Right renal pelvis (tissue), 4 donors: ENCODE measurements at regions not wholly inside any gene's neighbourhood (a gene's known extent, or its start where the extent isn't known, plus 50 kb on each side); places are given as distances from the start of the nearest gene placed in this dataset.
"Not testable (repeated sequence)": the region's sequence is repeated elsewhere in the genome, so short reads cannot be mapped to it uniquely, and the experiment has no call there.

Experiments used
- DNase-seq, 4 donors: peaks; one replicate each; pipeline ENCODE4 v3.0.0-alpha.2; 2013; ENCODE audit warnings: low read depth in 4 of 4, low spot score in 3 of 4, missing footprints in 1 of 4

GRCh38 chr1:2851918-2852317 is 50.4 kb upstream of the TTC34 start:
- not testable (repeated sequence) for DNase-seq

DNA sequence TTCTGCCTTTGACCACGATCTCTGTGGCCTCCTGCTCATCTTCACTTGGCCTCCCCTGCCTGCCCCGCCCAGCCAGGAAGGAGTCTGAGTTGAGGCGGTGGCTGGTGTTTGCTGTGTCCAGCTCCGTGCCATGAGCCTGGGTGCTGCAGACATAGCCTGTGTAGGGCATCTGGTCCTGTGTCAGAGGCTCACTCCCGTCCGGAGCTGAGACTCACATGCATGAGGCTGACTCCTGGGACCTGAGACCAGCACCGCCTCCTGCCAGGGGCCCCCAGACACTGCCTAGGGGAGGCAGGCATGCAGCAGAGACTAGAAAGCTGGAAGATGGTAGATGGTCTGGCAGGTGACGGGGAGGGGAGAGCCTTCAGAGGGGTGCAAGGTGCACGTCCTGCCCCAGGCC is 52.2 kb upstream of the TTC34 start:
- no peak for DNase-seq

DNA sequence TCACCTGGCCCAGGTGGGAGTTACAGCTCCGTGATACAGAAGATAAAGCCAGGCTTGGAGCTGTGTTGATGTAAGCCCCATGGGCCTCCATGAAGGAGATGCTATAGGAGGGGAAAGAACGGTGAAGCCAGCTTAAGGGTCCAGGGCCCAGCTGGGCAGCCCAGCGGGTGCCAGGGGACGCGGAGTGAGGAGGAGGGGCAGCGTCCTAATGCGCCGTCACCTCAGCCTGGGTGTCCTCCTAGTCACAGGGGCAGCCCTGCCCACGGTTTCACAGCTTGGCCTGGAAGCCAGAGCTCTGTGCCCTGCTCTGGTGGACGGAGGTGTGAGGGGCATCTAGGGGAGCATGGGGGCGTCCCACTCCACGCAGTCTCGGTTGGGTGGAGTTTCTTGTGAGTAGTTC is 52.7 kb upstream of the TTC34 start:
- DNase-seq = no peak

GRCh38 chr1:2854611-2855010 is 53.1 kb upstream of the TTC34 start:
- DNase-seq = no peak

GRCh38 chr1:2855206-2856065 is 53.9 kb upstream of the TTC34 start:
- DNase-seq = no peak

DNA sequence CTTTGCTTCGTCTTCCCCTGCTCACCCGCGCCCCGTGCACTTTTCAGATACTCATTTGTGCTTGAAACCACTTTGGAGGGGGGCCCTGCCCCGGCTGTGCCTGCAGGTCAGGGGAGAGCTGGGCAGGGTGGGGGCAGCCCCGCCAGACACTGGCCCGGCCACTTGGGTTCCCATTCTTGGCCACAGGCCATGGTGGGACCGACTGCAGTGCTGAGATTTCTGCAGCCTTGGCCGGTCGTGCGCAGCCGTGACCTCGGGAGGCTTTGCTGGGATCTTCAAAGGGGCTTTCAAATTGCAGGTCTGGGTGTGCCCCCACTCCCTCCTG is 54.5 kb upstream of the TTC34 start:
- no peak for DNase-seq

- DNase-seq = no peak
These were observed 55.3 kb upstream of the TTC34 start for GRCh38 chr1:2856676-2857375.

DNA sequence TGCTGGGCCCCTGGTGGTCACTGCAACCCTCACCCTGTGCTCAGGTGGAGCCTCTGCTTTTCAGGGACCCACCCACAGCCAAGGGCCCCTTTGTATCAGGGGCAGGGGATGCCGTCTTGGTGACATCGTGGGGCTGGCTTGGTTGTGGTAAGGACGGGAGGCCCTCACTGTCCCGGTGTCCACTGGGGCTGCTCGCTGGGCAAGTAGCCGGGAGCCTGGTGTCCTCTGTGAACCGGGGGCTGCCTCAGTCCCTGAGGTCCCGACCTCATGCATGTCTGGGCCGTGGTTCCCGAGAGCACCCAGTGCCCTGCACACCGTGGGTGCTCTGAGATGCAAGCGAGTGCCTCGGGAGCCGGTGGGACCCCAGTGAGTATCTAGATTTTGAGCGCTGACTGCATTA is 56.0 kb upstream of the TTC34 start:
- no peak for DNase-seq

DNA sequence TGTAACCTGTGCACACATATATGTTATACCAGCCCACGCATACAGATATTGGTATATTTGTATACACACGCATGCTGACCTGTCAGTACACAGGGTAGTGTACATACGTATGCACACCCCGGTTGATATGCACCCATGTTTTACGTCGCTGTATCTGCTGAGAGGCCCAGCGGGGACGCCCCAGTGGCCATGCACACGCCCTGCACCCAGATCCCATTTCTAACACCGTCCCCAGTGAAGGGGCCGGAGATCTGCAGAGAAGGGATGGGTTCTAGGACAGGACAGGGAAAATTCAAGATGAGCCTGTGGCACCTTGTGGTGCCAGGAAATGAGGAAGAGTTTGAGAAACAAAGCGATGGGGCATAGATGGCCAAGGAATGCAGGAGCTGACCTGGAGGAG is 57.2 kb upstream of the TTC34 start:
- DNase-seq = no peak

DNA sequence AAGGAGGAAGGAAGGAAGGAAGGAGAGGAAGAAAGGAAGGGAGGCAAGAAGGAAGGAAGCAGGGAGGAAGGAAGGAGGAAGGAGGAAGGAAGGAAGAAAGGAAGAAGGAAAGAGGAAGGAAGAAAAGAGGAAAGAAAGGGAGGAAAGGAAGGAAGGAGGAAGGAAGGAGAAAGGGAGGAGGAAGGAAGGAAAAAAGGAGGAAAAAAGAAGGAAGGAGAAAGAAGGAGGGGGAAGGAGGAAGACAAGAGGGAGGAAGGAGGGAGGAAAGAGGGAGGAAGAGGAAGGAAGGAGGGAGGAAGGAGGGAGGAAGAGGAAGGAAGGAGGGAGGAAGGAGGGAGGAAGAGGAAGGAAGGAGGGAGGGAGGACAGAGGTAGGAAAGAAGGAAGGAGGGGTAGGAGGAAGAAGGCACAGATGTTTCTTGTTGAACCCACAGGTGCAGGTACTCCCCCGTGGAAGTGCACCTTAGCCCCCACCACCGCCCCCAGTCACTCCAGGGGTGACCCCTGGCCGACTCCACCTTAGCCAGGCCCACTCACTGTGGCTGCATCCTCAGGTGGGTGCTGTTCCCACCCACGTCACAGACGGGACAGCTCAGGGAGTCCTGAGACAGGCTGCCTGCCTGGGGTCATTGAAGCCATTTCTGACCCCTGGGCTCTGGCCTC is 57.9 kb upstream of the TTC34 start:
- no peak for DNase-seq

DNA sequence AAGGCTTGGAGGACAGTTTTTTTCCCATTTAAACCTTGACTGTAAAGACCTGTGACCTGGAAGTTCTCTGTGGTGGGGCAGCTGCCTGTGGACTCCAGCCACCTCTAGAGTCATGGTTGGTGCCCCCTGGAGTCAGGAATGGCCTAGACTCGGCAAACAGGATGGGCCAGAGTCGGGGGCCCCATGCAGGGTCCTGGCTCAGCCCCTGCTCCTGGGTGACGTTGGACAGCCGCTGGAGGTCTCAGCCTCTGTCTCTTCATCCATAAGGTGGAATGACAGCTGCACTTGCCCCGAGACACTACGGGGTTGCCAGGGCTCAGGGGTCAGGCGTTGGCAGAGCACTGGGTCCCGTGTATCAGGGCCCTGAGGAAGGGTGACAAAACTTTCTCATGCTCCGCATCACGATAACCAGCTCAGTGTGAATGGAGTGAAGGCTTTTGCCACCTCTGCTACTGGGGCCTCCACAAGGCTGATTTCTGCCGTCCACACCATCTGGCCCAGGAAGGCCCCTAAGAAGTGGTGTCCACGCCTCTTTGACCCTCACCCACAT is 58.5 kb upstream of the TTC34 start:
- no peak for DNase-seq

DNA sequence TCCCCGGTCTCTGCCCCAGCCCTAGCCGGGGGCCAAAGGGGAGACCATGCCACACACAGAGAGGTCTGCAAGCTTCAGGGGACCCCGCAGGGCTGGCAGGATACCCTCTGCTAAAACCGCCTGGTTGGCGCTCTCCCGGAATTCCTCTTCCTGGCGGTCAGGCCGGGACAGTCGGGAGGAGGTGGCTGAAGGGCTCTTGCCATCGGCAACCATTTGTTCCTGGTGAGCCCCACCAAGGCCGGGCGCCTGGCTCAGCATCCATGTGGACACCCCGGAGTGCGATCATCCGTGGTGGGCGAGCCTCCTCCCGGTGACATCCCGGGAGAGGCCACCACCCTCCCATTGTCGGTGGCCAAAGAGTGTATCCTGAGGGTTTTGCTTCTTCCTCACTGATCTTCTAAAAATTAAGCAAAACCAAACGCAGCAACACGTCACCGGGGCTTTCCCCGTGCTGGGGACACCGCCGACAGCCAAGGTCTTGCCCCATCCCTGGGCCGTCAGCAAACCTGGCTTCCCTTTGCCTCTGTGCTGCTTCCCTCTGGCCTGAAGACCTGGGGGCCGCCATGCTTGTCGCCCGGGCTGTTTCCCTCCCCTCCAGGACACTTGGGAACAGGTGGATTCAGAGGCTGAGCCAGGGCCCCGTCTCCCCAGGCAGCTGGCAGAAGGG is 59.1 kb upstream of the TTC34 start:
- DNase-seq = no peak

- DNase-seq = no peak
These were observed 59.9 kb upstream of the TTC34 start for GRCh38 chr1:2861143-2861987.

- DNase-seq = no peak
These were observed 60.7 kb upstream of the TTC34 start for GRCh38 chr1:2861988-2862813.

GRCh38 chr1:2862814-2863647 is 61.5 kb upstream of the TTC34 start:
- DNase-seq = no peak

GRCh38 chr1:2863648-2863963 is 62.1 kb upstream of the TTC34 start:
- DNase-seq = no peak

- no peak for DNase-seq
These were observed 62.9 kb upstream of the TTC34 start for GRCh38 chr1:2864203-2864905.

DNA sequence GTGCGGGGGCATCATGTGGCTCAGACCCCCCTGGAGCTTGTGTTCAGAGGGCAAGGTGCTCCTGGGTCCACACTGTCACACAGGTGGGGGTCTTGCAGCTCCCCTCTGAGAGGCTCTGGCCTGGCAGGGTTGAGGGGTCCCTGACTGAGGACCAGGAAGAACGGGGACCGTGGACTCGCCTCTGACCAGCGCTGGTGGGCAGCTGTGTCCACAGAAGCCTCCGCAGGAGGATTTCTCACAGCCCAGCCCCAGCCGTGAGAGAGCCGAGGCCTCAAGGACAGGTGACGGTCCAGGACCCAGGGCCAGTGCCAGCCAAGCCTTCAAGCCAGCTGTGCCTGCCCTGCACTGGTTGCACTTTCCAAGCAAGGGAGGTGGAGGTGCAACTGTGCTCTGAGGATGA is 63.5 kb upstream of the TTC34 start:
- no peak for DNase-seq
